Naive thymus-derived CD8-positive, alpha-beta T cell (primary cell): ENCODE measurements at regions not wholly inside any gene's neighbourhood (a gene's known extent, or its start where the extent isn't known, plus 50 kb on each side); places are given as distances from the start of the nearest gene placed in this dataset.

Source experiments
- ATAC-seq, 2 donors: fragments of 150-1000 bp; cut with Tn5 transposase in 1 of 2; sonication (Bioruptor Pico), chemical (Tn5 transposase) in 1 of 2; 1 replicate in 1 of 2; 2 replicates in 1 of 2; pipeline ENCODE4 v1.10.0; 2021; ENCODE audit warnings: mild to moderate bottlenecking in 2 of 2, moderate library complexity in 2 of 2
- POLR2A ChIA-PET: fragments of 350-600 bp; sonication (Branson Sonifier 250); formaldehyde crosslinking; loops from one replicate; lab custom pipeline; 2021; ENCODE audit warnings: antibody characterized with exemption; lab: Charles Lee
- DNase-seq, 10 donors: peaks; one replicate each; pipeline versions ENCODE4 v3.0.0 to v3.0.0-alpha.2; 2020 to 2022
- H3K27ac Mint-ChIP-seq, 10 donors: one replicate each; pipeline ENCODE4 v1.8.0; 2020 to 2022; ENCODE audit warnings: mild to moderate bottlenecking in 10 of 10, mixed read lengths in 10 of 10, moderate library complexity in 4 of 10, inconsistent platforms in 1 of 10
- H3K27me3 Mint-ChIP-seq, 5 donors: one replicate each; pipeline ENCODE4 v1.8.0; 2021 to 2022; ENCODE audit warnings: mixed read lengths in 5 of 5
- H3K36me3 Mint-ChIP-seq, 3 donors: one replicate each; pipeline ENCODE4 v1.8.0; 2020 to 2022; ENCODE audit warnings: mixed read lengths in 3 of 3, mild to moderate bottlenecking in 2 of 3, inconsistent platforms in 1 of 3
- H3K4me1 Mint-ChIP-seq, 4 donors: one replicate each; pipeline ENCODE4 v1.8.0; 2021 to 2022; ENCODE audit warnings: mixed read lengths in 4 of 4
- H3K4me3 Mint-ChIP-seq, 10 donors: one replicate each; pipeline ENCODE4 v1.8.0; 2020 to 2022; ENCODE audit warnings: mild to moderate bottlenecking in 10 of 10, mixed read lengths in 10 of 10, moderate library complexity in 6 of 10, inconsistent platforms in 1 of 10
- H3K9me3 Mint-ChIP-seq, 9 donors: one replicate each; pipeline ENCODE4 v1.8.0; 2020 to 2022; ENCODE audit warnings: mixed read lengths in 9 of 9, mild to moderate bottlenecking in 3 of 9, inconsistent platforms in 1 of 9, moderate library complexity in 1 of 9

DNA sequence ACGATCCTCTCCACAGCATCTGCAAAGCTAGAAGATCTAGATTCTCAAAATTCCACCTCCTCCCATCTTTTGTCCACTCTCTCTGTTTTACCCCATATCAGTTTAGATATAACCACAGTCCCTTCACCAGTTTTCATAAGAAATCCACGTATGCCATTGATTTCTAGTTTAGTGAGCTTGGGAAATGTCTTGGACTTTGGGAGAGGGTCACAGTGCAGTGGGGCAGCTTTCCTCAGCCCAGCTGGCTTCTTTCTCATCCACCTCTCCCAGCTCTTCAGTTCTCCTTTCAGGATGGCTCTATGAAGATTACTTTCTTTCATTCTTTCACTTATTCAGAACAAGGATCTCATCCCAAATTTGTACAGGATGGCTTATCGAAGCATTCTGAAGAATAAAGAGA is 203.9 kb upstream of the ADCY2 start:
- DNase-seq: no peak
- no peaks in the 10 kb centered on the region for H3K36me3 Mint-ChIP-seq
- no peak for ATAC-seq
- POLR2A ChIA-PET: no interaction called here
- no peaks in the 10 kb centered on the region for H3K4me1 Mint-ChIP-seq
- H3K27ac Mint-ChIP-seq: no peak overlapping the region
- peaks cover 0 to 20% (median 5%) of the 10 kb centered on the region in 5 donors for H3K27me3 Mint-ChIP-seq
- H3K9me3 Mint-ChIP-seq: peaks cover 0 to 16% (median 4%) of the 10 kb centered on the region in 9 donors
- no peak overlapping the region for H3K4me3 Mint-ChIP-seq

DNA sequence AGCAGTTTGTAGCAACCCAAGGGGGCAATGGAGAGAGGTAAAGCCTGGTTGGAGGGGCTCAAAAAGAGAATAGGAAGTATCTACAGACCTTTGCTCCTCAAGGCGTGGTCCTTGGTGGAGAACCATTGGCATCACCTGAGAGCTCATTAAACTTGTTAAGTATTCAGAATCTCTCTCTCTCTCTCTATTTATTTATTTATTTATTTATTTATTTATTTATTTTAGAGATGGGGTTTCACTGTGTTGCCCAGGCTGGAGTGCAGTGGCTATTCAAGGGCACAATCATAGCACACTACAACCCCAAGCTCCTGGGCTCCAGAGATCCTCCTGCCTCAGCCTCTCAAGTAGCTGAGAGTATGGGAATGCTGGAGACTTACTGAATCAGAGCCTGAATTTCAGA is 193.1 kb upstream of the ADCY2 start:
- ATAC-seq (no peak), DNase-seq (no peak)
- Mint-ChIP-seq H3K4me1 (peaks cover 0 to 1% (median 0%) of the 10 kb centered on the region in 4 donors), H3K36me3 (peaks cover 0 to 9% (median 0%) of the 10 kb centered on the region in 3 donors), H3K27me3 (peaks cover 0 to 2% (median 0%) of the 10 kb centered on the region in 5 donors), H3K27ac (no peak overlapping the region), H3K9me3 (peaks cover 0 to 31% (median 12%) of the 10 kb centered on the region in 9 donors), H3K4me3 (no peak overlapping the region)
- POLR2A ChIA-PET: no interaction called here

DNA sequence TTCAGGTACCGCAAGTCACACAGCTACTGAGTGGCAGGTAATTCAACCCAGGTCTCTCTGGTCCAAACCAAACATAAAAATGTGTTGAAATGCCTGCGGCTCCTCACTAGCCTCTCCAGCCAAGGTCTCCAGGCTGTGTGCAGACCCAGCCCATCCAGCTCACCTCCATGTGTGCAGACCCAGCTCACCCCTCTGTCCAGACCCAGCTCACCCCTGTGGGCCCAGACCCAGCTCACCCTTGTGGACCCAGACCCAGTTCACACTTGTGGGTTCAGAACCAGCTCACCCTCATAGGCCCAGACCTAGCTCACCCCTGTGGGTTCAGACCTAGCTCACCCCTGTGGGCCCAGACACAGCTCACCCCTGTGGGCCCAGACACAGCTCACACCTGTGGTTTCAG is 188.0 kb upstream of the ADCY2 start:
- ATAC-seq: no peak
- Mint-ChIP-seq H3K27ac (no peak overlapping the region), H3K36me3 (no peaks in the 10 kb centered on the region), H3K4me3 (no peak overlapping the region), H3K9me3 (peaks cover 0 to 25% (median 6%) of the 10 kb centered on the region in 9 donors), H3K4me1 (peaks cover 0 to 1% (median 0%) of the 10 kb centered on the region in 4 donors), H3K27me3 (peaks cover 0 to 3% (median 0%) of the 10 kb centered on the region in 5 donors)
- DNase-seq: no peak
- POLR2A ChIA-PET: no interaction called here

DNA sequence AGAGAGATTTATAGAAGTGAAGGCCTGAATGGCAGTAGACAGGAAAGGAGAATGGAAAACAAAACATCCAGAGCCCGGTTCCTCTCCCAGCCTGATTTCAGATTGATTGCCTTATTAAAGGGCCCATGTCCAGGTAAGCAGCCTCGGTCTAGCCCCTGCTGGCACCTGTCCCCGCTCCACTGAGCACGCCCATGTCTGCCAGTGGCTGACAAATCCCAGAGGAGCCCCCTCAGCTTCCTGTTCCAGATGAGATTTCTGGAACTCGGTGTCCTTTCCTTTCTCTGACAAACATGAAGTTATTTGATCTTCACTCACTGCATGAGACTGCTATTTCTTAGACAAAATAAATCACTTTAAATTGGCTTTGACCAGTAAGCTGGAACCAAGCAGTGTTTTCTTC is 187.0 kb upstream of the ADCY2 start:
- ATAC-seq (no peak), DNase-seq (no peak)
- Mint-ChIP-seq H3K27ac (no peak overlapping the region), H3K27me3 (peaks cover 0 to 3% (median 0%) of the 10 kb centered on the region in 5 donors), H3K9me3 (peaks cover 0 to 19% (median 6%) of the 10 kb centered on the region in 9 donors), H3K4me3 (no peak overlapping the region), H3K36me3 (no peaks in the 10 kb centered on the region), H3K4me1 (peaks cover 0 to 1% (median 0%) of the 10 kb centered on the region in 4 donors)
- POLR2A ChIA-PET: no interaction called here

DNA sequence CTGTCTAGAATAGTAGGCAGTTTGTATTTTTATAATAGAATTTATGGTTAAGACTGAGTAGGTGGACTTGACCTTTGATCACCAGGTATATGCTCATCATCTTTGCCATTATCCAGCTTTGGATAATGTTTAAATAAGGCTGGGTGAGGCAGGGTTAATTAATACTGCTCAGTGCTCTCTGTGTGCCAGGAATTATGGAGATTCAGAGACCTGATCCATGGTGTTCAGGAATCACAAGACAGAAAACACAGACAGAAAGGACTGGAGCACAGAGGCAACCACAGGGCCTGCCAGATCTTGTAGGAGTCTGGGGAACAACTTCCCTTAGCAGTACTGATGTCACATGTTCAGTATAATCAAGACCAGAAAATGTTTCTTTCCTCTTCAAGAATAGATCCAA is 186.3 kb upstream of the ADCY2 start:
- Mint-ChIP-seq H3K9me3 (peaks cover 0 to 15% (median 6%) of the 10 kb centered on the region in 9 donors), H3K4me3 (no peak overlapping the region), H3K27ac (no peak overlapping the region), H3K4me1 (peaks cover 0 to 1% (median 0%) of the 10 kb centered on the region in 4 donors), H3K36me3 (no peaks in the 10 kb centered on the region), H3K27me3 (peaks cover 0 to 3% (median 0%) of the 10 kb centered on the region in 5 donors)
- no peak for ATAC-seq
- DNase-seq: no peak
- POLR2A ChIA-PET: no interaction called here

DNA sequence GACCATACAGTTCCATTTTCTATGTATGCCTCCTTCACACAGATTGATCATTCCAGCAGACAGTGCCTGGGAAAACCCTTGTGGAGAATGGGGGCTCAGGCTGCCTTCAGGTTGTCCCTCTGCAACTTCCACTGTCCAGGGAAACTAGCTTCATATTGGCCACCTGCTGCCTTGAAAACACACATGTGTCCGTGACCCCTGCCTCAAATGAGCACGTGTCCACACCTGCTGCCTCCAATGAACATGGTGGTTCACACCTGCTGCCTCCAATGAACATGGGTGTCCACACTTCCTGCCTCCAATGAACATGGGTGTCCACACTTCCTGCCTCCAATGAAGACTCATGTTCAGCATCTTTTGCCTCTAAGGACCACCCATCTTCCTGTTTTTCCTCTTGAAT is 185.4 kb upstream of the ADCY2 start:
- H3K4me1 Mint-ChIP-seq: peaks cover 0 to 1% (median 0%) of the 10 kb centered on the region in 4 donors
- peaks cover 0 to 11% (median 2%) of the 10 kb centered on the region in 9 donors for H3K9me3 Mint-ChIP-seq
- ATAC-seq (no peak), DNase-seq (no peak)
- POLR2A ChIA-PET: no interaction called here
- H3K27me3 Mint-ChIP-seq: peaks cover 0 to 3% (median 0%) of the 10 kb centered on the region in 5 donors
- no peaks in the 10 kb centered on the region for H3K36me3 Mint-ChIP-seq
- H3K4me3 Mint-ChIP-seq: no peak overlapping the region
- H3K27ac Mint-ChIP-seq: peak overlapping the region in 1 of 10 donors; percentile 20

DNA sequence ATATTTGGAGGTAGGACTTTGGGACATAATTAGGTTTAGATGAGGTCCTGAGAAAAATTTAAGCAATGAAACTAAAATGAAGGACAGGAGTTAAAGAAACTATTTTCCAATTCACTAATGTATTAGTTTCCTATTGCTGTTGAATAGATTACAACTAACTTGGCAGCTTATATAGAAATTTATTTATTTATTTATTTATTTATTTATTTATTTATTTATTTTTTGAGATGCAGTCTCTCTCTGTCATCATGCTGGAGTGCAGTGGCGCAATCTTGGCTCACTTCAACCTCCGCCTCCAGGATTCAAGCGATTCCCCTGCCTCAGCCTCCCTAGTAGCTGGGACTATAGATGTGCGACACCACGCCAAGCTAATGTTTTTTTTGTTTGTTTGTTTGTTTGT is 182.4 kb upstream of the ADCY2 start:
- Mint-ChIP-seq H3K27ac (no peak overlapping the region), H3K27me3 (peaks cover 0 to 5% (median 0%) of the 10 kb centered on the region in 5 donors), H3K36me3 (no peaks in the 10 kb centered on the region), H3K9me3 (peaks cover 0 to 7% (median 0%) of the 10 kb centered on the region in 9 donors), H3K4me1 (no peaks in the 10 kb centered on the region), H3K4me3 (no peak overlapping the region)
- ATAC-seq (no peak), DNase-seq (no peak)
- POLR2A ChIA-PET: no interaction called here

DNA sequence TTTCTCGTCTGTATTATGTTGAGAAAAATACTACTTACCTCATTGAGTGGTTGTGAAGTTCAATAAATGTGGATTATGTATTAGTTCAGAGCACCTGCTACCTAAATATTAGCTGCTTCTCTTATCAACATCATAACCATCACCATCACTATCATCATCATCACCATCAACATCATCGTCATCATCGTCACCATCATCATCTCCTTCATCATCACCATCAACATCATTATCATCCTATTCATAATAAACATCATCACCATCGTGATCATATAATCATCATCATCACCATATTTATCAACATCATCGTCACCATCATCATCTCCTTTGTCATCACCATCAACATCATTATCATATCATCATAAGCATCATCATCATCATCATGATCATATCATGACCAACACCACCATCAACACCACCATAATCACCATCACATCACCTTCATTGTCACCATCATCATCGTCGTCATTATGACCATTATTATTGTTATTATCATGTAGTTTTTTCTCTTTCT is 181.0 kb upstream of the ADCY2 start:
- DNase-seq (no peak), ATAC-seq (no peak)
- no peaks in the 10 kb centered on the region for H3K4me1 Mint-ChIP-seq
- H3K36me3 Mint-ChIP-seq: no peaks in the 10 kb centered on the region
- no peak overlapping the region for H3K27ac Mint-ChIP-seq
- H3K27me3 Mint-ChIP-seq: peaks cover 0 to 5% (median 0%) of the 10 kb centered on the region in 5 donors
- POLR2A ChIA-PET: no interaction called here
- H3K9me3 Mint-ChIP-seq: peaks cover 0 to 7% (median 0%) of the 10 kb centered on the region in 9 donors
- no peak overlapping the region for H3K4me3 Mint-ChIP-seq

DNA sequence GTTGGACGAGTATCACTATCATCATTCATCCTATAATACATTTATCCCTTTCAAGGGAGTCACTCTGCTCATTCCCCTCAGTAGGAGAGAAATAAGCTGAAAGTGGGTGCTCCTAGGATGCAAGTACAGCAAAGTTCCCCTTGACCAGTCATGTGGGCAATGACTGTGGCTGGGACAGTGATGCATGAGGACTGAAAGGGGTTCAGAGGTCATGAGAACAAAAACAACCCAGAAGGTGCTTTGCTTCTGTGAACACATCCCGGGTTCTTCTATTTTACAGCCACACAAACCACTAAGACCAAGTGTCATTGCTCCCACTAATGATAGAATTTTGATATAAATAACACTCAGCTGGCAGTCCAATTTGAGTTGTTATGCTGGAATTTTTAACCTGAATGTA is 177.8 kb upstream of the ADCY2 start:
- Mint-ChIP-seq H3K36me3 (no peaks in the 10 kb centered on the region), H3K4me3 (no peak overlapping the region), H3K27ac (no peak overlapping the region), H3K27me3 (peaks cover 0 to 5% (median 0%) of the 10 kb centered on the region in 5 donors), H3K4me1 (no peaks in the 10 kb centered on the region), H3K9me3 (peaks cover 0 to 5% (median 0%) of the 10 kb centered on the region in 9 donors)
- ATAC-seq (no peak), DNase-seq (no peak)
- POLR2A ChIA-PET: no interaction called here

DNA sequence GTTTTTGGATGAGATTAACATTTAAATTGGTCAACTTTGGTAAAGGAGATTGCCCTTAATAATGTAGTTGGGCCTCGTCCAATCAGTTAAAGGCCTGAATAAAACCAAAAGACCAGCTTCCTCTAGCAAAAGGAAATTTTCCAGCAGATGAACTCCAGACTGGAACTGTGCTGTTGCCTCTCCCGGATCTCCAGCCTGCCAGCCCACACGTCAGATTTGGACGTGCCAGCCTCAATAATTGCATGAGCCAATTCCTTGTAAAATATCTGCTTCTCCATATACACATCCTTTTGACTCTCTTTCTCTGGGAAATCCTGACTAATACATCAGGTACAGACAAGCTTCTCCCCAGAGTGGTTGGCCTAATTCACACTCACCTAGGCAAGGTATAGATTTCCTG is 175.8 kb upstream of the ADCY2 start:
- Mint-ChIP-seq H3K4me1 (no peaks in the 10 kb centered on the region), H3K27me3 (peaks cover 0 to 5% (median 0%) of the 10 kb centered on the region in 5 donors), H3K4me3 (no peak overlapping the region), H3K9me3 (peaks cover 0 to 5% (median 0%) of the 10 kb centered on the region in 9 donors), H3K27ac (no peak overlapping the region), H3K36me3 (no peaks in the 10 kb centered on the region)
- DNase-seq (no peak), ATAC-seq (no peak)
- POLR2A ChIA-PET: no interaction called here

DNA sequence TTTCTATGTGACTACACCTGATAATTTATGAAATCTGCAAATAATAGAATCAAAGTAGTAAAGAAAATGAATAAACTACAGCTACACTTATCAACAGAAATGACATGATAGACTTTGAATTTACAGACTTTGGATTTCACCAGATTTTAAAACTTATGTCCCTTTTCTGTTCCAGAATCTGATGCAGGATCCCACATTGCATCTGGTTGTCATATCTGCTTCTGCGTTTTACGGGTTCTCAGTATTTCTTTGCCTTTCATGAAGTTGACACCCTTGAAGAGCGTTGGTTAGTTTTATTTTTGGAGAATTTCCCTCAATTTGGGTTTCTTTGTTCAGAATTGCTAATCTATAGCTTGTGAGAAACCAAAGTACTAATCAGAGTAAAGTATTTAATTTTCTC is 174.9 kb upstream of the ADCY2 start:
- no peak for ATAC-seq
- no peak overlapping the region for H3K4me3 Mint-ChIP-seq
- POLR2A ChIA-PET: no interaction called here

DNA sequence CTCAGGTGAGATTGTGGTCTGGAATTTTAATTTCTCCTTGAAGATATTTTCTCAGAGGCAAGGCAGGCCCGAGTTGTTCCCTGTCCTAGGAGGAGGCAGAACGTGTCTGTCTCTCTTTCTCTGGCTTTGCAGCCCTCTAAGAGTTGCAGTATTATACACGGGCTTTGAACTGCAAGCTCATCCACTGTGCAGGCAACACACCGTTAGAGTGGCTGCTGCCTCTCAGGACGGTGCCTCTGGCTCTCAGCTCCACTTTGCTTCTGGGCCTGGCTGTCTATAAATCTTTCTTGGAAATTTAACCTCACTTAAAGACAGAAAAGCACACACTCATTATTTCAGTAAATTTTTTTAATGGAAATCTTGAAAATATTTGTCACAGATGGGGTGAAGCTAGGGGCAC is 170.1 kb upstream of the ADCY2 start:
- Mint-ChIP-seq H3K27me3 (peaks cover 0 to 30% (median 3%) of the 10 kb centered on the region in 5 donors), H3K4me1 (no peaks in the 10 kb centered on the region), H3K36me3 (no peaks in the 10 kb centered on the region), H3K9me3 (peaks cover 0 to 13% (median 5%) of the 10 kb centered on the region in 9 donors), H3K4me3 (no peak overlapping the region), H3K27ac (no peak overlapping the region)
- DNase-seq (no peak), ATAC-seq (no peak)
- POLR2A ChIA-PET: no interaction called here

More for the DNA sequence above, 174.9 kb upstream of the ADCY2 start:
- peaks cover 0 to 5% (median 0%) of the 10 kb centered on the region in 5 donors for H3K27me3 Mint-ChIP-seq
- H3K27ac Mint-ChIP-seq: no peak overlapping the region
- no peaks in the 10 kb centered on the region for H3K4me1 Mint-ChIP-seq
- H3K36me3 Mint-ChIP-seq: no peaks in the 10 kb centered on the region
- DNase-seq: no peak
- H3K9me3 Mint-ChIP-seq: peaks cover 0 to 5% (median 0%) of the 10 kb centered on the region in 9 donors

DNA sequence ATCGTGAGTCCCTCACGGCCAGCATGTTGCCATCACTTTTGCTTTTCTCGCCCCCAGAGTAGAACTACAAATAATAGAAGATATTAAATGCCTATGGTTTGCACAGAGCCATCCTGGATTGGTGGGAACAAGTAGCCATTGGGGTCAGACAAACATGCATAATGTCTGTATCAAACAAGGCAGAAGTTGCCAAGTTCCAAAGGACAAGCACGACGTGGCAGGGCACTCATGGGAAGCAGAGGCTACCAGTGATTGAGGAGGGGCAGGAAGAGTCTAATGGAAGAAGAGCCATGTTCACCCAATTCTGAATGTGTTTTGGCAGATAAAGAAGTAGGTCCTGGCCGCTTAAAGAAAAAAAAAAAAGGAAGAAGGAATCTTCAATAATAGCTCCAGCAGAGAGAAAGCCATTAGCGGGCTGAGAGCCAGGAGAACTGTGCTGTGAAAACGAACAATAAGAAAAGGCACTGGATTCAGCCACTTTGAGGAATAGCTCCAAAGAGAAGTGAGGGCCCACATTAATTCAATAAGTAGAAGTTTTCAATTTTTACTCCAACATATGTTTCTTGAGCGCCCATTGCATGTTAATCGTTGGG is 153.7 kb upstream of the ADCY2 start:
- Mint-ChIP-seq H3K27me3 (peaks cover 0 to 3% (median 0%) of the 10 kb centered on the region in 5 donors), H3K4me1 (no peaks in the 10 kb centered on the region), H3K27ac (no peak overlapping the region), H3K4me3 (no peak overlapping the region), H3K9me3 (peaks cover 0 to 8% (median 0%) of the 10 kb centered on the region in 9 donors), H3K36me3 (no peaks in the 10 kb centered on the region)
- POLR2A ChIA-PET: no interaction called here
- DNase-seq (no peak), ATAC-seq (no peak)
